Neural progenitor cell (in vitro differentiated cells): ENCODE measurements at regions not wholly inside any gene's neighbourhood (a gene's known extent, or its start where the extent isn't known, plus 50 kb on each side); places are given as distances from the start of the nearest gene placed in this dataset.
A peak's percentile ranks its signal among the peaks of the same experiment; 100 is the strongest.

Experiments used
- DNase-seq: peaks from one replicate; pipeline ENCODE4 v3.0.0-alpha.2; 2016; ENCODE audit warnings: low spot score
- H2AFZ ChIP-seq: fragments of 200-600 bp; sonication (generic); replicated peaks from 2 replicates; pipeline ENCODE4 v1.6.1; 2016; ENCODE audit warnings: antibody characterized with exemption
- H3F3A ChIP-seq: fragments of 200-600 bp; sonication (generic); 2 replicates; pipeline ENCODE4 v1.6.1; 2016; ENCODE audit warnings: antibody characterized with exemption, low read depth
- H3K27ac ChIP-seq: fragments of 200-600 bp; sonication (generic); 2 replicates; pipeline ENCODE4 v1.5.1; 2016; ENCODE audit warnings: mild to moderate bottlenecking
- H3K27me3 ChIP-seq: fragments of 200-600 bp; sonication (generic); 2 replicates; pipeline ENCODE4 v1.6.1; 2016; ENCODE audit warnings: mild to moderate bottlenecking, moderate library complexity
- H3K36me3 ChIP-seq: fragments of 200-600 bp; sonication (generic); 2 replicates; pipeline ENCODE4 v1.5.1; 2016
- H3K4me1 ChIP-seq: fragments of 200-600 bp; sonication (generic); 2 replicates; pipeline ENCODE4 v1.6.1; 2016; ENCODE audit warnings: mixed run types
- H3K4me2 ChIP-seq: fragments of 200-600 bp; sonication (generic); 2 replicates; pipeline ENCODE4 v1.6.1; 2016
- H3K4me3 ChIP-seq: fragments of 200-600 bp; sonication (generic); 2 replicates; pipeline ENCODE4 v1.5.1; 2016
- H3K79me2 ChIP-seq: fragments of 200-600 bp; sonication (generic); 2 replicates; pipeline ENCODE4 v1.6.1; 2016; ENCODE audit warnings: low read depth
- H3K9ac ChIP-seq: fragments of 200-600 bp; sonication (generic); 2 replicates; pipeline ENCODE4 v1.6.1; 2016
- H3K9me3 ChIP-seq: fragments of 200-600 bp; sonication (generic); 2 replicates; pipeline ENCODE4 v1.5.1; 2016; ENCODE audit warnings: low read depth
- H4K20me1 ChIP-seq: fragments of 200-600 bp; sonication (generic); 2 replicates; pipeline ENCODE4 v1.6.1; 2016; ENCODE audit warnings: low read depth
- H3K27ac Mint-ChIP-seq: 3 replicates; pipeline ENCODE4 v1.8.0; 2021; ENCODE audit warnings: mixed read lengths
- H3K27me3 Mint-ChIP-seq: 2 replicates; pipeline ENCODE4 v1.8.0; 2022; ENCODE audit warnings: low read depth, mild to moderate bottlenecking, inconsistent platforms, moderate library complexity, mixed read lengths; ENCODE audit not compliant: insufficient read depth
- H3K36me3 Mint-ChIP-seq: 3 replicates; pipeline ENCODE4 v1.8.0; 2021; ENCODE audit warnings: mixed read lengths
- H3K4me1 Mint-ChIP-seq: 3 replicates; pipeline ENCODE4 v1.8.0; 2021; ENCODE audit warnings: mixed read lengths
- H3K4me3 Mint-ChIP-seq: 3 replicates; pipeline ENCODE4 v1.8.0; 2021; ENCODE audit warnings: mild to moderate bottlenecking, moderate library complexity, mixed read lengths
- H3K9me3 Mint-ChIP-seq: 3 replicates; pipeline ENCODE4 v1.8.0; 2020; ENCODE audit warnings: mixed read lengths
- EZH2 ChIP-seq: fragments of 200-600 bp; sonication (generic); IDR thresholded peaks from 2 replicates; pipeline ENCODE4 v1.6.1; 2017; ENCODE audit warnings: antibody characterized with exemption, mild to moderate bottlenecking, moderate library complexity
- EZH2phosphoT487 ChIP-seq: fragments of 200-600 bp; sonication (generic); IDR thresholded peaks from 2 replicates; pipeline ENCODE4 v1.6.1; 2017; ENCODE audit warnings: antibody characterized with exemption
- TF ChIP-seq, protein P1 (sequence below): fragments of 200-600 bp; sonication (generic); IDR thresholded peaks from 2 replicates; pipeline ENCODE4 v1.5.1; 2017; ENCODE audit warnings: antibody characterized with exemption, mild to moderate bottlenecking

DNA sequence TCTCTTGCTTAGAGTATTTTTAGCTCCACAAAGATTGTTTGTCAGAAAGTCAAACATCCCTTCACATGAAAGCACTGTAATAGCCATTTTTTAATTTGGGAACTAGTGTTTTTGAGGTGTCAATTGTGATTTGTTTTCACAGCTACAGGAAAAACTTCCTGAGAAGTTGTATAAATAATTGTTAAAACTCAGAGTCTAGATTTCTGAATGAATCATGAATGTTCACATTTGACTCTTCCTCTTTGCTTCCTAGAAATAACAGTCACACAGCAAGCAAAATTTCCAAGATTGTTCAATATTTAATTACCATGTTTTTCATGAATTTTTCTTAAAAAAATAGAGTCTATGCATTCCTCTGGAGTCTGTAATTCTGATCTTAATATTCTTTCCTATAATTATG lies 156.9 kb upstream of the SLC7A11 start:
- Mint-ChIP-seq H3K4me3 (no peak overlapping the region), H3K27me3 (peaks cover 6% of the 10 kb centered on the region), H3K36me3 (peaks cover 4% of the 10 kb centered on the region), H3K9me3 (peaks cover 4% of the 10 kb centered on the region), H3K27ac (peak overlapping the region; percentile 17), H3K4me1 (peaks cover 49% of the 10 kb centered on the region)
- Histone ChIP-seq H3K36me3 (no peaks in the 10 kb centered on the region), H3K9ac (no peak overlapping the region), H3K27ac (no peak overlapping the region), H3K4me3 (no peak overlapping the region), H3K27me3 (peaks cover 80% of the 10 kb centered on the region), H3K4me2 (peak overlapping the region; percentile 36), H2AFZ (no peak overlapping the region), H3F3A (no peaks in the 10 kb centered on the region), H3K79me2 (no peaks in the 10 kb centered on the region), H3K9me3 (no peaks in the 10 kb centered on the region), H3K4me1 (peaks cover 20% of the 10 kb centered on the region), H4K20me1 (no peaks in the 10 kb centered on the region)
- no peak for DNase-seq
- TF ChIP-seq EZH2 (no peak), EZH2phosphoT487 (no peak)
- TF ChIP-seq, protein P1, sequence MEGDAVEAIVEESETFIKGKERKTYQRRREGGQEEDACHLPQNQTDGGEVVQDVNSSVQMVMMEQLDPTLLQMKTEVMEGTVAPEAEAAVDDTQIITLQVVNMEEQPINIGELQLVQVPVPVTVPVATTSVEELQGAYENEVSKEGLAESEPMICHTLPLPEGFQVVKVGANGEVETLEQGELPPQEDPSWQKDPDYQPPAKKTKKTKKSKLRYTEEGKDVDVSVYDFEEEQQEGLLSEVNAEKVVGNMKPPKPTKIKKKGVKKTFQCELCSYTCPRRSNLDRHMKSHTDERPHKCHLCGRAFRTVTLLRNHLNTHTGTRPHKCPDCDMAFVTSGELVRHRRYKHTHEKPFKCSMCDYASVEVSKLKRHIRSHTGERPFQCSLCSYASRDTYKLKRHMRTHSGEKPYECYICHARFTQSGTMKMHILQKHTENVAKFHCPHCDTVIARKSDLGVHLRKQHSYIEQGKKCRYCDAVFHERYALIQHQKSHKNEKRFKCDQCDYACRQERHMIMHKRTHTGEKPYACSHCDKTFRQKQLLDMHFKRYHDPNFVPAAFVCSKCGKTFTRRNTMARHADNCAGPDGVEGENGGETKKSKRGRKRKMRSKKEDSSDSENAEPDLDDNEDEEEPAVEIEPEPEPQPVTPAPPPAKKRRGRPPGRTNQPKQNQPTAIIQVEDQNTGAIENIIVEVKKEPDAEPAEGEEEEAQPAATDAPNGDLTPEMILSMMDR: no peak

DNA sequence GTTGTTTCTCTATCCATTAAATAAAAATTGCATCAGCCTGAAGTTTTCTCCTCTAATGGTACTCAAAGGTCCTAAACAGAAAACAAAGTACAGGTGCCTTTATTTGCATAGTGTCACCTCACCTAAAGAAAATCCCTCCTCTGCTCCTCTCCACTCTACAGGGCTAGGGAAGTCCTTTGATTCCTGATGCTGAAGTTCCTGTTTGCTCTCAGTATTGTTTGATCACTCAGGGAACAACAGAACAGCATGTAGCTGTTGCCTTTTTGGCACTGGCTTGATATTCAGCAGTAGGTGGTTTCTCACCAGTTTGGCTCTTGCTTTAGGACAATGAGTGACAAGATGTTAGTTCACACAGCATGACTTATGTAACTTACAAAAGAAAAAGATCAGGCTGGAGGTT lies 156.2 kb upstream of the SLC7A11 start:
- Histone ChIP-seq H3K79me2 (no peaks in the 10 kb centered on the region), H3K4me1 (peaks cover 22% of the 10 kb centered on the region), H3K9ac (no peak overlapping the region), H4K20me1 (no peaks in the 10 kb centered on the region), H3K36me3 (no peaks in the 10 kb centered on the region), H3K27ac (no peak overlapping the region), H2AFZ (no peak overlapping the region), H3K4me3 (no peak overlapping the region), H3F3A (no peaks in the 10 kb centered on the region), H3K9me3 (no peaks in the 10 kb centered on the region), H3K4me2 (peak overlapping the region; percentile 36), H3K27me3 (peaks cover 86% of the 10 kb centered on the region)
- TF ChIP-seq, protein P1: no peak
- peak; percentile 84 for TF ChIP-seq EZH2phosphoT487
- Mint-ChIP-seq H3K4me3 (peak overlapping the region; percentile 12), H3K27ac (peak overlapping the region; percentile 92), H3K27me3 (peaks cover 6% of the 10 kb centered on the region), H3K9me3 (no peaks in the 10 kb centered on the region), H3K36me3 (no peaks in the 10 kb centered on the region), H3K4me1 (peaks cover 49% of the 10 kb centered on the region)
- peak; percentile 80 for DNase-seq

DNA sequence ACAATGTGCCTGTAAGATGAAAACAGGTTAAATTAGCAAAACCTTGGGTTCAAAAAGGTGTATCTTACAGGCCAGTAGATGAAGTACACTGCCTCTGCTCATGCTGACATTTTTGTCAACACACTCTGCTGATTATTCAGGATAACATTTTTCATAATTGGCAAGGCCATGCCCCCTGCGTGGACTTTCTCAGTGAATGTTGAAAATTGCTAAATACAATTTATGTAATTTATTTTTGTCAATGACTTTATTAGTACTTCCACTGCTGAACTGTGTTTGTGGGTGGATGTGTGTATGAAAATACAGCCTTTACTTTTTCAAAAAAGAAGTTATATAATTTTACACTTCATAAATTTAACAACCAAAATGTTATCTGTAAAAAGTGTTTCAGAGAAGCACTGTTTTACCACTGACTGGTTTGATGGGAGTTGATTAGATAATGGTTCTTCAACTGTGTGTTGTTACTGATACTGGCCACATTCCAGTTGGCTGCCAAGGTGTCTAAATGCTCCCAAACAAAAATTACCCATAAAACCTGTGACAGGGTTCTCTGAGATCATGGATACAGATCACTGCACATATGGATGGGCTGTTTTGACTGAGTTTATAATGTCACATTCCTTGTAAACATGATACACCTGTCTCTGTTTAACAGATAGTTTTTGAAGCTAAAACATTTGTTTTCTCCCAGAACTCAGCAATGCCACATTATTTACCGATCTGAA lies 151.9 kb upstream of the SLC7A11 start:
- Histone ChIP-seq H2AFZ (no peak overlapping the region), H3K4me2 (no peak overlapping the region), H4K20me1 (no peaks in the 10 kb centered on the region), H3K9me3 (no peaks in the 10 kb centered on the region), H3K4me3 (no peak overlapping the region), H3K27me3 (peaks cover 54% of the 10 kb centered on the region), H3F3A (no peaks in the 10 kb centered on the region), H3K27ac (no peak overlapping the region), H3K79me2 (no peaks in the 10 kb centered on the region), H3K9ac (no peak overlapping the region), H3K36me3 (no peaks in the 10 kb centered on the region), H3K4me1 (peaks cover 17% of the 10 kb centered on the region)
- H3K36me3 Mint-ChIP-seq: peaks cover under 1% of the 10 kb centered on the region
- no peaks in the 10 kb centered on the region for H3K9me3 Mint-ChIP-seq
- no peak overlapping the region for H3K4me3 Mint-ChIP-seq
- H3K27ac Mint-ChIP-seq: no peak overlapping the region
- TF ChIP-seq, protein P1: no peak
- TF ChIP-seq EZH2: no peak
- no peak for TF ChIP-seq EZH2phosphoT487
- H3K27me3 Mint-ChIP-seq: peaks cover 4% of the 10 kb centered on the region
- peaks cover 23% of the 10 kb centered on the region for H3K4me1 Mint-ChIP-seq
- DNase-seq: no peak
